Activated CD4-positive, alpha-beta T cell treated with anti-CD3 and anti-CD28 coated beads, Interleukin-2, amount 50 U/mL, for 4 hours (primary cell): ENCODE measurements at regions not wholly inside any gene's neighbourhood (a gene's known extent, or its start where the extent isn't known, plus 50 kb on each side); places are given as distances from the start of the nearest gene placed in this dataset.
A peak's percentile ranks its signal among the peaks of the same experiment; 100 is the strongest.

Experiments used
- DNase-seq, 2 experiments: peaks; one replicate each; pipeline ENCODE4 v3.0.0-alpha.2; 2020

DNA sequence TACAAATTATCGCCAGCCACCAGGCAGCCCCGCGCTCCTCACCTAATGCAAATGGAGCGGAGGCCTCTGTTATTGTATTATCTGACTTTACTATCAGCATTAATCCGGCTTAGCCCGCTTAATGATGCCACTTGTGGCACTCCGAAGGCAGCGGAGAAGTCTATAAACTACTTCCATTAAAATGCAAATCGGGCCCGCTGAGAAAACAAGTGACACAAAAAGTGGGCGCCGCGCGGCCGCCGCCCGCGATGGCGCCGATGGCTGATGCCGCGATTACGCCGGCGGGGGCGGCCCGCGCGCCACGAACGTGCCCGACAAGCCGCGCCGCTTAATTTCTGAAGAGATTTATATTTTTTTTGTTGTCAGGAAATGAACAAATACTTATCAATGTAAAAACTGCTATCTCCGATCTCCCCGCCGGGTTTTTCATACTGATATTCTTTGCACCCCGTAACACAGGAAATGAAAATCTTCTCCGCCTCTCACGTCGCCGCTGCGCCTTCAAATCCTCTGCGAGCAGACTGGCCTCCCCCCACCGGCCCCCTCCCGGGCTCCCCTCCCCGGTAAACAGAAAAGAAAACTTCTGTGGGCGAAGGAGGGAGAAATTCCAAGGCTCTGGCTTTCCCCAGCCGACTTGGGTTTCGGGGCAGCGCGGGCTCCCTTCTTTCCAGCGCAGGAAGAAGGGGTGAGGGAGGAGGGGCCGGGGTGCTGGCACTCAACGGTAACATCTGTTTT, 221.8 kb downstream of the INSIG2 start:
- DNase-seq, result peak; percentile 39 to 42

DNA sequence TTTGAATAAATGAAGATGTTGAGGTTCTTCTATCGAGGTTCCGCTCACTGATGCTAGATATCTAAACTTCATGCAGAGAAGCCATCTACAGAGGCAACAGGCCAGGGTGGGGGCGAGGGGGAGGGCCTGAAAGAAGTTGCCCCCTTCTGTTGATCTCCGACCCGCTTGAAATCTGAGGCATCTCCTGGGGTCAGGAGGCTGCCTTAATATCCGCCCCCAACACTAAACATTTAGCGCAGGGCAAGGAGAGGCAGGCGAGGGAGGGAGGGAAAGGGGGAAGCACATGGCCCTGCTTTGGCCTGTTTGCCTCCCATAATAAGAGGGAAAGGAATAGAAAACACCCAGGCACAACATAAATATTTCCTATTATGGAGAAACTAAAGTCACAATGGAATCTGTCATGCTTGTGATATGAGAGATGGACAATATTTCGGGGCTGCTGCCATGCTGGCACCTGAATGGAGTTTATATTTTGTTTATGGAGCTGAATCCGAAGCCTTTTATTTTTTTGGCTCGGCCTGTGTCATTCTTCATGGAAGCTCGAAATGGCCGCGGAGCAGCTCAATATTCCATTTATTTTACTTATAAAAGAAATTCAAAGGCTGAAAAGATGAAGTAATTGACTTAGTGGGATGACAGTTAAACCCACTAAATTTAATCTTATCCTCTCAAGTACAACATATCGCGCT, 221.1 kb downstream of the INSIG2 start:
- DNase-seq, result no peak

DNA sequence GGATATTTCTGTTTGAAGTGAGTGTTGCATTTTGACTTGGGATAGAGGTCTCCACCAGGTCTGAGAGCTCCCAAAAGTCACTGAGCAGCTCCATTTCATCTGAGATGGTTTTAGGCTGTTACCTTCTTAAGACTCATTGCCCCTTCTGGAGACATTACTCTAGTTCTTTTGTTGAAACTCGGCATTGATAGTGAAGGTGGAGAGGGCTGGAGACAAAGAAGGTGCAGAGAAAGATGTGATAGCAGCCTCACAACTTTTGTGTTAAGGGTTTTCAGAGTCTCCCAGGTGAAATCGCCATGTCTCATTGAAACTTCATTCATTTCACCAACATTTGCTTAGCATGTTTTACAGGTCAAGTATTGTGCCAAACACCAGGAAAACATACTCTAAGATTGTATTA, 219.6 kb downstream of the INSIG2 start:
- DNase-seq, result no peak

DNA sequence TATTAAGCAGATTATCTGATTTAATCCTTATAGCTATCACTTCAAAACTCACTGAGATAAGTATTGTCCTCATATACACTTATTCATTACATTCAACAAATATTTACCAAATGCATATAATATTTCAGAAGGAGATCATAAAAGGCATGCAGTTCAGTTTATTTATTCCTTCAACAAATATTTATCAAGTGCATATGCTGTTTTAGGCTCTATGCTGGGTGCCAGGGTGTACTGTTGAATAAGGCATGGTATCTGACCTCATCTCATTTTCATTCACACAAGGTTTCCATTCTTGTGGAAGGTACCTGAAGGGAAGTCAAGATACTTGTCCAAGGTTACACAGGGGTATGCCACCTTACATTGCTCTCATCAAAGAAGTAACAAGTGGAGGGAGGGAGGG, 213.0 kb downstream of the INSIG2 start:
- no peak for DNase-seq

DNA sequence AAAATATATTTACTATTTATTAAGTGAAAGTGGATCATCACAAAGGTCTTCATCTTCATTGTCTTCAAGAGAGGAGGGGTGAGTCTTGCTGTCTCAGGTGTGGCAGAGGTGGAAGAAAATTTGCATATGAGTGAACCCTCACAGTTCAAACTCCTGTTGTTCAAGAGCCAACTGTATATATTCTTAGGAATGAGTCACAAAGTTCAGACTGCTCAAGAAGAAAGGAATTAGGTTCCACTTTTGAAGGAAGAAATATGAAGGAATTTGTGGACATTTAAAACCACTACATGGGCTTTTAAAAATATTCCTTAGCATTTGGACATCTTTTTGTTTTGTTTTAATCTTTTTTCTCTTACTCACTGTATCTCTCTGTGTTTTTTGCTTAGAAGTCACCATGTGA, 212.6 kb downstream of the INSIG2 start:
- no peak for DNase-seq

DNA sequence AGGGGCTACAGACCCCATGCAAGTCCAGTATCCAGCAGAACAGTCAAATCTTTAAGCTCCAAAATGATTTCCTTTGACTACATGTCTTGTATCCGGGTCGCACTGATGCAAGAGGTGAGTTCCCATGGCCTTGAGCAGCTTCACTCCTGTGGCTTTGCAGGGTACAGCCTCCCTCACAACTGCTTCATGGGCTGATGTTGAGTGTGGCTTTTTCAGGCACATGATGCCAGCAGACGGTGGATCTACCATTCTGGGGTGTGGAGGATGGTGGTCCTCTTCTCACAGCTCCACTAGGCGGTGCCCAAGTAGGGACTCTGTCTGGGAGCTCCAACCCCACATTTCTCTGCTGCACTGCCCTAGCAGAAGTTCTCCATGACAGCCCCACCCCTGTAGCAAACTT, 208.4 kb downstream of the INSIG2 start:
- no peak for DNase-seq

DNA sequence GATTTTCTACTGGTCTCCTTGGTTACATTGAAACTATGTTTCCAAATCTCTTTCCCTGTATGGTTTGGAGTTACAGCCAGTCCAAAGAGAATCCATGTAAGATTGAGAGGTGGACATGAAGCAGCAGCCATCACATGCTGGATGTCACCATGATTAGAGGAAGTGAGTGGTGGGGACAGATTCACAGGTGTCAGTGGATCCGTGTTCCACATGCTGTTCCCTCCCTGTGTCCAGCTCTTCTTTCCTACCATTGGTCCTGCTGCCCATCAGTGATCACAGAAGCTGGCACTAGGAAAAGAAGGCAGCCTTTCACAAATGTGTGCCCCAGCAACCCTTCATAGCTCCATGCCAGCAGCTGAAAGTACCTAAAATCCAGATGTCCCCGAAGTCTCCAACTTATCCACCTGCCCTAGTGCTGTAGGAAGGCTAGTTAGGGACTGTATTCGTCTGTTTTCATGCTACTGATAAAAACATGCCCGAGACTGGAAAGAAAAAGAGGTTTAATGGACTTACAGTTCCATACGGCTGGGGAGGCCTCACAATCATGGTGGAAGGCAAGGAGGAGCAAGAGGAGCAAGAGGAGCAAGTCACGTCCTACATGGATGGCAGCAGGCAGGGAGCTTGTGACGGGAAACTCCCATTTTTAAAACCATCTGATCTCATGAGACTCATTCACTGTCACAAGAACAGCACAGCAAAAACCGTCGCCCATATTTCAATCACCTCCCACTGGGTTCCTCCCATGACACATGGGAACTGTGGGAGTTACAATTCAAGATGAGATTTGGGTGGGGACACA, 207.5 kb downstream of the INSIG2 start:
- DNase-seq, result no peak

DNA sequence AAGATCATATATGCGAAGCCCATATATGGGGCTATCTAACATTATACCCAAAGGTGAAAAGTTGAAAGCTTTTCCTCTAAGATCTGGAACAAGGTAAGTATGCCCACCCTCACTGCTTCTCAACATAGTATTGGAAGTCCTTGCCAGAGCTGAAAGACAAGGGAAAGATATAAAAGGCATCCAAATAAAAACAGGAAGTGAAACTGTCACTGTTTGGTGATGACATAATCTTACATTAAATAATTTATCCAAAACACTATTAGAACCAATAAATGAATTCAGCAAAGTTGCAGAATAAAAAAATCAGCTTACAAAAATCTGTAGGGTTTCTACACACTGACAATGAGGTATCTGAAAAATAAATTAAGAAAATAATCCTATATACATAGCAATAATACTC, 205.8 kb downstream of the INSIG2 start:
- DNase-seq, result no peak

DNA sequence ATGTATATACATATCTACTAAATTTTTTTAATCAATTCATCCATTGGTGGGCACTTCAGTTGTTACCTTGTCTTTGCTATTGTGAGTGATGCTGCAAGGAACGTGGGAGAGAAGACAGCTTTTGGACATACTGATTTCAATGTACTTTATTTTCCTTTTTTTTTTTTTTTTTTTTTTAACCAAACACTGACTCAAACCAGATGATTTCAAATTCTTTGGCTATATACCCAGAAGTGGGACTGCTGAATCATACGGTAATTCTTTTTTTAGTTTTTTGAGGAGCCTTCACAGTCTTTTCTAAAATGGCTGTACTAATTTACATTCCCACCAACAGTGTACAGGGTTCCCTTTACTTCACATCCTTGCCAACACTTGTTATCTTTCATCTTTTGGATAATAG, 204.7 kb downstream of the INSIG2 start:
- no peak for DNase-seq

DNA sequence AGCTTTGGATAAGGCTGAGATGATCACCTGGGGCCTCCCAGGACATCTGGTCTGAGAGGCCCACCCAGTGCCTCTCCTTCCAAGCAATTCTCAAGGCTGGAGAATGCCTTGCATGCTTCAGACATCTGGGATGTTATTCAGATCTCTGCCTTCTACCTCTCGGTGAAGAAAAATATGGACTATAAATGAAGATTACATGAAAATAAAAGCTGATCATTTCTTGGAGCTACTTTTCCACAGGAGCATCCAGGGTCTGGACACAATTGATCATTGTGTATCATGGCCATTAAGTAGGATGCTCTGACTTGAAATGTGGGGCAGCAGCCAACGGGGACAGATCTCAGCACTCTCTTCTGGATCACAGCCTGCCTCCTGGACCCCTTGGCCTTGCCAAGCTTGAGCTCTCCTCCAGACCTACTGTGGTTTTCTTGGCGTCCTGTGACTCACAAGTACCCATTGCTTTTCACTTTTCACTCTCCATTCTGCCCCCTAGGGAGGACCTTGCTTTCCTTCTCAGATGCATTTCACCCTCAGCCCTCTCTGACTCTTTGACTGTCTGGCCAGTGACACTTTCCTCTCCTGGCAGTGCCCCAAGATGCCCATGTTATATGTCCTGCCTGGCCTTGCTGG, 203.1 kb downstream of the INSIG2 start:
- DNase-seq, result no peak

DNA sequence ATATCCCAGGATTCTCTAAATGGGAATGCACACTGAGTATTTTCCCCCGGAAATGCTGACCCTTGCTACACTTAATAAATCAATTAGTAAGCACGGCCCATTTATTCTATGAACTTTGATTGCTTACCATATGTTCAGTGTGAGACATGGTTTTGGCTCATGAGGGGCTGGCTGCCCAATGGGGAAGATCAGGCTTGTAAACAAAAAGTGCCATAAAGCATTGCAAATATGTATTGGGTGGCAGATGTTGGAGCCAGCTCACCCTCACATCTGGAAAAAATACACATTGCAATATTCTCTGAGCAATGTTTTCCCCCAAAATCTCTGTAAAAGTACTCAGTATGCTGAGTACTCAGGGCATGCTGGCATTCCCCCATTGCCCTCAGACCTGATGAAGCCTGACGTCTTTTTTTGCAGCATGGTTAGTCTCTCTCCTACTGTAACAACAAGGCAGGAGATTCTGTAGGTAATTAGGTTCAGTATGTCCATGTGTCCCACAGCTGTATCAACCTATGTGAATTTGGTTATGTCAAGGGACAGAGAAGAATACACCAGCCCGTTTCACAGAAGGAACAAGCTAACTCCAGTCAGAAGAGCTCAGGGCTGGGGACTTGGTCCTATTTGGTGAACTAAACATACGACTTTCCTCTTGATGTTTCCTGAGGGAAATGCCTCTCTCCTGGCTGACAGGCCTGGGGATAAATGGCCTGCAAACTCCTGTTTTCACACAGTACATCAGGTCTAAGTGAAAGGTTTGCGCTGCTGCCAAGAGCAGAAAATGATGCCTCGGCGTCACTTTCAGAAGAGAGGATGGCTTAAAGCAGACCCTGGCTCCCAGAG, 202.4 kb downstream of the INSIG2 start:
- no peak for DNase-seq

DNA sequence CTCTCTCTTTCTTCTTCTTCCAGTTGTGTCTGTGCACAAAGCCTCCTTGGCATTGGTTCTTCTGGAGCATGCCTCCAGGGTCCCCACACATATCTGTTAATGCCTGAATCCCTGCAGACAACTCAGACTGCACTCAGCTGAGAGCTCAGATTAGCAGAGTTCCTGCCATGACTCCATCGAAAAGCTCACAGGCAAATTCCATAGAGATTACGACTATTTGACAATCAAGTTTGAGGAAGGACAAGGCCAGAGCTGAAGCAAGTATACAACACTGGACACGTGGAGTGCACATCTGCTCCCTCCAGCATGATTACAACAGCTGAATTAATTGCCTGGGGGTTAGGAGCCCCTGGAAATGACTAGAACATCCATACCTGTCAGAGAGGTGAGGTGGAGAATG, 190.7 kb downstream of the INSIG2 start:
- no peak for DNase-seq

DNA sequence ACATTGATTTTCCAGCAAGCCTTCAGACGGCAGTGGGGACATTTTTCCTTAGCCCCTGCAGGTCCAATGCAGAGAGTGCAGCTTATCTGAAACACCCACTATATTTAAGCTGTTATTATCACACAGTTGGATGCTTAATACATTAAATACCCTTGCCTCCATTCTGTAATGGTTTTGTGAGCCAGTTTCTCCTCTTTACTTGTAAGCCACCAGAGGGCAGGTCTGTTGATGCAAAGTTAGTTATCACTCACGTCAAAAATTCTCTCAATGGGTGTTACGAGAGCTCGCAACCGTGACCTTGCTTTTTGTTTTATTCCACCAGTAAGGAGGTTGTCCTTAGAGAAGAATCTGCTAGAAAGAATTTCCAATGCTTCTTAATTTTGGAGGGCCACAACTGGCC, 189.8 kb downstream of the INSIG2 start:
- DNase-seq, result no peak

DNA sequence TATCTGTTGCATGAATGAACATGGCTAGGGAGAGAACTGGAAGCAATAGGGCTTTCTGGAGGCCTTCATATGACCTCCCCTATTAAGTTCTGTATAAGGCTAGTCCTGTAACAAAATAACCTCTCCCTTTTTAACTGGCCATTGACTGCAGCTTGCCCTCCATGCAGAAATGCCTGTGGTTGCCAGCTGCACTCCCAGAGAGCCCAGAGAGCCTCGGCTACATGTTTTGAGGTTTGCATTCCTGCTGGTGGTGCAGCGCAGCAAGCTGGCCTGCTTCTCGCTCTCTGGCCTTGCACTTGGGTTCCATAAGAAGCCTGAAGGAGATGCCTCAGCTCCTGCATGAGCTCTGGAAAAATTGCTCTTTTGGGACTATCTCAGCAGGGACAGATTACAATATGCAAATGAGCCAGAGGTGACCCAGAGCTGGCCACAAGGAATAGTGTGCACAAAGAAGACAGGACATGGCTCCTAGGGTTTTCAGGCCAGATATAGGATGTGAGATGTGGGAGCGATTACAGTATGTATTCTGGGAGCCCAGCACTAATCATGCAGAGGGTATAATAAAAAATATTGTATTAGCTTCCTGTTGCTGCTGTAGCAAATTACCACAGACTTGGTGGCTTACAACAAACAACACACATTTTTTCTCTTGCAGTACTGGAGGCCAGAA, 186.7 kb downstream of the INSIG2 start:
- no peak for DNase-seq

DNA sequence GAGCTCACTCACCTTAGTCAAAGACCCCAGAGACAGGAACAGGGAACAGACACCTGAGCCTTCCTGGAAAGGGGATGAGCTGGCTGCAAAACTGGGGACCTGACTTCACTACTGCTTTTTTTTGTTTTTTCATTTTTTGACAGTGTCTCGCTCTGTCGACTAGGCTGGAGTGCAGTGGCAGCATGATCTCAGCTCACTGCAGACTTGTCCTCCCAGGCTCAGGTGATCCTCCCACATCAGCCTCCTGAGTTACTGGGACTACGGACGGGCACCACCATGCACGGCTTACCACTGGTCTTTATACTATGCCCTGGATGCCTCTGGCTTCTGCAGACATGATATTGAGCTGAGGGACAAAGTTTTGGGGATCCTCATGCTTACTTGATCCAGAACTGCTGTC, 184.1 kb downstream of the INSIG2 start:
- no peak for DNase-seq

DNA sequence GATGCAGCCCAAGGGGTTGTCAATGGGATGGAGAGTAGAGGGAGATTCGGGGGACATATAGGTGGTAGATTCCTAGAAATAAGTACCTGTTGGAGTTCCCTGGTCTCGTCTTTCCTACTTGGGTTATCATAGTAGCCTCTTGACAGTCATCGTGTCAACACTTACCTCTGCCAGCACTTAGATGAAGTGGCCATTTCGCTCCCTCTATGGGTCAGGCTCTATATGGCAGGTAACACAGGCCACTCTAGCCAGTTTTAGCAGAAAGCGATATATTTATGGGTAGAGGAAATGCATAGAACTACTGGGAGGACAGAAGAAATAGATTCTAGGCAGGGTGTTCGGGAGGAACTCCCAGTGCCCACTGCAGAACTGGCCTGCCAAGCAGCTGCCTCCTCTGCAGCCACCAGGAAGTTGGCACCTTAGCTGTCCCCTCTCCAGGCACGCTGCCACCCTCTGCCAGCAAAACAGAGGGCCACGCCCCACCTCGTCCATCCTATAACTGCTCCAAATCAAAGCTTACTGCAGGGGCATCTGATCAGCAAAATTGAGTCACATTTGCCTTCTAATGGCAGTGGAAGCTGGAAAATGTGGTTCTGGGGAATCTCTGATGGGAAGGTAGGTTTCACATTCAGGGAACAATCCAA, 181.3 kb downstream of the INSIG2 start:
- no peak for DNase-seq

DNA sequence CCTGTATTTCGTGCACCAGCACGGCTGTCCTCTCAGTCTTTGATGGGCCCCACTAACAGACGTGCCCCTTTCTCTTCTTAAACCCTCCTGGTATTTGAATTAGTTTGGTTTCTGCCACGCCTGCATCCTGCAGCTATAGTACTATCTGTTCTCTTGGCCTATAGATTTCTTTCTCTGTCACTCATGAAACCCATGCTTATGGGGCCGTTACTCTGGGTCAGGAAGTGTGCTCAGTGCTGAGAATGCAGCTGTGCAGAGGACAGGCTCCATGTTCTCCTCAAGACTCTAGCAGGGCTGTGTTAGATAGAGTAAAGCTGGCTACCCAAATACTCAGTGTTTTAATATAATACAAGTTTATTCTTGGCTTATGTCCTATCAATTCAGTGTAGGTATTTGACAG, 180.0 kb downstream of the INSIG2 start:
- DNase-seq, result no peak

DNA sequence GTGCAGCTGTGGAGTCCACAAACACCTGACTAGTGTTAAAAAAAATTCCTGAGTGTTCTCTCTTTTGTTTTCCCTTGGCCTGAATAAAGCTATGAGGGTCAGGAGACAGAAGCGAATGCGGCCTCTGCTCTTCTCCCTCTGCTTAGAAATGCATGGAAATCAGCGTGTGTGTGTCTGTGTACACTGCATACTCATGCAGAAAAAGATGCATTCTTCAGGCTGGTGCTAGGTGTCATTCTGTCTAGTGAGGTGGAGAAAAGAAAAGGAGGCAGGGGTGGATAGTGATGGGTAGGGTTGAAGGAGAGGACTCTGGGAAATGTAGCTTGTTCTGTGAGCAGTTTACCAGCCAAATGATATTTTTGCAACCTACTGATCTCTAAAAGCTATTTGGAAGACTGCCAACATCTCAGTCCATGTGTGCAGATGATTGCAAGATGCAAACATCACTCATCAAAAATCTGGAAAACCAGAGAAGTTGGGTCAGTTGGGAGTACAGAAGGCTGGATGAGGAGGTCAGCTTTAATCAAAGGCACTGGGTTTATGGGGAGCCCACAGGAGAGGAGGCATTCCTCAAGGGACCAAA, 177.7 kb downstream of the INSIG2 start:
- no peak for DNase-seq

DNA sequence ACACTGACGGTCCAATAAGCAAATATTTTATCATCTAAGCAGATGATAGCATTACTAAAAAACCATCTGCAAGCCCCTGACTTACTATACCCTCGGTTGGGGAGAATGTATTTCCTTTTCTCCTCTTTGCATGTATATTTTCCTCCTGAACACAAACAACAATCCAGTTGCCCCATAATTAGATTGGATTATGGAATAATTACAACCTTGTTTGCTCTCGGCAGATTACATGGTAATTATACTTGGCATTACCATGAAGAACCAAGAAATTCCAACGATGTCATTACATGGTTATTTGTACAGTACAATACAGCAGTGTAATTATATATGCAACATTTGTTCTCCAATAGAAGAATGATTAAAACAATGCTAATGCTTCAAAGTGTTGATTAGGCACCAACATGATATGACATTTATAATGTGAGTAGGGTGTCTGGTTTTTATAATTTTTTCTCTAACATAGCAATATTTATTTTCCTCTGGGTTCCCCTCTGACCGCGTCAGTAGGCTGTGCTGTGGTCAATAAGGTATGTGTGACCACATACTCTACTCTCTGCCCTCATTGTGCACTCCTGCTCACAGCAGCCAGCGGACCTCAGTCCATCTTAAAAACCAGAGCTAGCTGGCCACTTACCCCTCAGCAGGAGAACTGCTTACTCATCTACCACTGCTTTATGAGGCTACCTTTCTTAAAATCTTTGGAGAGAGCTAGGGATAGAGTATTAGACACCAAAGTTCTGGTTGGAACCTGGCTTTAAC, 176.1 kb downstream of the INSIG2 start:
- no peak for DNase-seq

DNA sequence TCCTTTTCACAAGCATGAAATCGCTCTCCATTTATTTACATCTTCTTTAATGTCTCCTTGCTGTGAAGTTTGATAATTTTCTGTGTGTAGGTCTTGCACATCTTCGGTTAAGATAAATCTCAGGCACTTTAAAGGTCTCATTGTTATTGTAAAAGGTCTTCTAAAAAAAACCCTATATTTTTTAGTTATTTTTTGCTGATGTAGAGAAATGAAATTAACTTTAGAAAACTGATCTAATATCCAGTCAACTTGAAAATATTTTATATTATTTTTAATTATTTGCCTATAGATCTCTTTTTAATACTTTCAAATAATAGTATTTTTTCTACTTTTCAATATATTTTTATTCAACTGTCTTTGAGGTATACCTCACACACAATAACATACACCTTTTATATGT, 169.4 kb downstream of the INSIG2 start:
- DNase-seq, result no peak
